Gastroesophageal sphincter (tissue), 3 donors: ENCODE measurements at regions not wholly inside any gene's neighbourhood (a gene's known extent, or its start where the extent isn't known, plus 50 kb on each side); places are given as distances from the start of the nearest gene placed in this dataset.

ENCODE experiments used
- CTCF ChIP-seq, 4 experiments: fragments of 200-600 bp in 2 of 4; fragments of 450-650 bp in 2 of 4; sonication (generic) in 1 of 4; IDR thresholded peaks; one replicate each; pipeline ENCODE4 v1.5.1; 2017 to 2019; ENCODE audit warnings: antibody characterized with exemption in 4 of 4, mild to moderate bottlenecking in 2 of 4, moderate library complexity in 2 of 4
- POLR2A ChIP-seq, 2 donors: fragments of 450-650 bp; IDR thresholded peaks; one replicate each; pipeline ENCODE4 v1.6.1; 2017; ENCODE audit warnings: antibody characterized with exemption in 2 of 2, mild to moderate bottlenecking in 2 of 2, moderate library complexity in 1 of 2

DNA sequence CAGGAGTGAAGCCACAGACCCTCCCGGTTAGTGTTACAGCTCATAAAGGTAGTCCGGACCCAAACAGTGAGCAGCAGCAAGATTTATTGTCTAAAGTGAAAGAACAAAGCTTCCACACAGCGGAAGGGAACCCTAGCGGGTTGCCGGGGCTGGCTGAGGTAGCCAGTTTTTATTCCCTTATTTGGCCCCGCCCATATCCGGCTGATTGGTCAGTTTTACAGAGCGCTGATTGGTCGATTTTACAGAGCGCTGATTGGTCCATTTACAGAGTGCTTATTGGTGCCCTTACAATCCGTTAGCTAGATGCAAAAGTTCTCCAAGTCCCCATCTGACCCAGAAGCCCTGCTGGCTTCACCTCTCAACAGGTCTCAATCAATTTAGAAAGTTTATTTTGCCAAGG is 126.0 kb upstream of the RFC3 start:
- no peak for TF ChIP-seq POLR2A (IDR thresholded peaks at IDR 0.05)
- TF ChIP-seq CTCF (IDR thresholded peaks at IDR 0.05) = no peak
